Umbilical cord (tissue), 1 donor: ENCODE measurements at regions not wholly inside any gene's neighbourhood (a gene's known extent, or its start where the extent isn't known, plus 50 kb on each side); places are given as distances from the start of the nearest gene placed in this dataset.

ENCODE experiments used
- DNase-seq: peaks from one replicate; pipeline ENCODE4 v3.0.0-alpha.2; 2015; ENCODE audit warnings: low spot score

- DNase-seq = no peak
Observed at GRCh38 chr15:94056314-94056713, 175.0 kb upstream of the MCTP2 start.

- no peak for DNase-seq
Observed at GRCh38 chr15:94053626-94054025, 177.7 kb upstream of the MCTP2 start.

- DNase-seq = no peak
Observed at GRCh38 chr15:94052711-94053110, 178.7 kb upstream of the MCTP2 start.

GRCh38 chr15:94047566-94047965 lies 183.8 kb upstream of the MCTP2 start:
- DNase-seq = no peak

- peak; percentile 17 for DNase-seq
Observed at GRCh38 chr15:94042180-94042928, 189.0 kb upstream of the MCTP2 start.

- DNase-seq = peak; percentile 67
Observed at GRCh38 chr15:94041746-94042145, 189.6 kb upstream of the MCTP2 start.

GRCh38 chr15:94040541-94041248 lies 190.7 kb upstream of the MCTP2 start:
- DNase-seq = no peak

- DNase-seq = no peak
Observed at GRCh38 chr15:94036156-94036555, 195.2 kb upstream of the MCTP2 start.

GRCh38 chr15:94033683-94034020 lies 197.7 kb upstream of the MCTP2 start:
- DNase-seq = no peak

- DNase-seq = no peak
Observed at GRCh38 chr15:94033014-94033682, 198.2 kb upstream of the MCTP2 start.

GRCh38 chr15:94032571-94032970 lies 198.8 kb upstream of the MCTP2 start:
- no peak for DNase-seq

GRCh38 chr15:94031072-94031471 lies 200.3 kb upstream of the MCTP2 start:
- DNase-seq = no peak

- peak; percentile 38 for DNase-seq
Observed at GRCh38 chr15:94029495-94029894, 201.9 kb upstream of the MCTP2 start.

- no peak for DNase-seq
Observed at GRCh38 chr15:94028809-94029208, 202.6 kb upstream of the MCTP2 start.

- no peak for DNase-seq
Observed at GRCh38 chr15:94028121-94028520, 203.2 kb upstream of the MCTP2 start.

GRCh38 chr15:94027581-94027980 lies 203.8 kb upstream of the MCTP2 start:
- no peak for DNase-seq

- peak; percentile 93 for DNase-seq
Observed at GRCh38 chr15:94026458-94027304, 204.7 kb upstream of the MCTP2 start.

GRCh38 chr15:94023531-94023930 lies 207.8 kb upstream of the MCTP2 start:
- DNase-seq = no peak

GRCh38 chr15:94021621-94022320 lies 209.6 kb upstream of the MCTP2 start:
- peak; percentile 44 for DNase-seq

- DNase-seq = no peak
Observed at GRCh38 chr15:94019062-94019461, 212.3 kb upstream of the MCTP2 start.

- DNase-seq = no peak
Observed at GRCh38 chr15:94015324-94015723, 216.0 kb upstream of the MCTP2 start.
